ENCODE measurements at regions not wholly inside any gene's neighbourhood (a gene's known extent, or its start where the extent isn't known, plus 50 kb on each side); places are given as distances from the start of the nearest gene placed in this dataset.
"Not testable (repeated sequence)": the region's sequence is repeated elsewhere in the genome, so short reads cannot be mapped to it uniquely, and the experiment has no call there.

- ATAC-seq (no peak), DNase-seq (no peak)
- Histone ChIP-seq H3K4me1 (ENCODE audit: control insufficient read depth, insufficient read depth, low read length) (no peaks in the 10 kb centered on the region), H3K27ac (ENCODE audit: low read length) (no peak overlapping the region), H3K27me3 (ENCODE audit: control insufficient read depth, insufficient read depth) (no peaks in the 10 kb centered on the region), H3K9me3 (ENCODE audit: control insufficient read depth, low read length) (no peaks in the 10 kb centered on the region), H3K4me3 (ENCODE audit: low read length) (no peak overlapping the region)
- intact Hi-C loops (cut with DNase I), result no loop called here
- 69% methylated on average over 4 of the region's 4 CpGs for WGBS
These were observed 73.1 kb upstream of the GAS1 start for GRCh38 chr9:87020169-87020950.

- no peak overlapping the region for H3K4me3 ChIP-seq (ENCODE audit: low read length)
- 64% methylated on average over 1 of the region's 1 CpG for WGBS
- intact Hi-C loops (cut with DNase I), result no loop called here
- no peaks in the 10 kb centered on the region for H3K27me3 ChIP-seq (ENCODE audit: control insufficient read depth, insufficient read depth)
- H3K27ac ChIP-seq (ENCODE audit: low read length), result no peak overlapping the region
- no peaks in the 10 kb centered on the region for H3K4me1 ChIP-seq (ENCODE audit: control insufficient read depth, insufficient read depth, low read length)
- no peaks in the 10 kb centered on the region for H3K9me3 ChIP-seq (ENCODE audit: control insufficient read depth, low read length)
- no peak for DNase-seq
- no peak for ATAC-seq
These were observed 74.9 kb upstream of the GAS1 start for GRCh38 chr9:87022178-87022577.

DNA sequence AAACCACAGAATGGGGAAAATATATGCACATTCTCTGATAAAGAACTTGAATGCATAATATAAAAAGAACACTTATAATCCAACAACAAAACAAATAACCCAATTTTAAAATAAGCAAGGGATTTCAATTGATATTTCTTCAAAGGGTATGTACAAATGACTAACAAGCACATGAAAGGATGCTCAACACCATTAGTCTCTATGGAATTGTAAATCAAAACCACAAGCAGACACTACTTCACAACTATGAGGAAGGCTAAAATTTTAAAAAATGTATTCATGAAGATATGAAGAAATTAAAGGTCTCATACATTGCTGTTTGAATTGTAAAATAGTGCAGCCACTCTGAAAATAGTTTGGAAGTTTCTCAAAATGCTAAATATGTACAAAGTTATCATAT is 78.9 kb upstream of the GAS1 start:
- Histone ChIP-seq H3K4me1 (ENCODE audit: control insufficient read depth, insufficient read depth, low read length) (no peaks in the 10 kb centered on the region), H3K9me3 (ENCODE audit: control insufficient read depth, low read length) (no peaks in the 10 kb centered on the region), H3K4me3 (ENCODE audit: low read length) (no peak overlapping the region), H3K27ac (ENCODE audit: low read length) (no peak overlapping the region), H3K27me3 (ENCODE audit: control insufficient read depth, insufficient read depth) (no peaks in the 10 kb centered on the region)
- ATAC-seq, result no peak
- intact Hi-C loops (cut with DNase I), result no loop called here
- no peak for DNase-seq

DNA sequence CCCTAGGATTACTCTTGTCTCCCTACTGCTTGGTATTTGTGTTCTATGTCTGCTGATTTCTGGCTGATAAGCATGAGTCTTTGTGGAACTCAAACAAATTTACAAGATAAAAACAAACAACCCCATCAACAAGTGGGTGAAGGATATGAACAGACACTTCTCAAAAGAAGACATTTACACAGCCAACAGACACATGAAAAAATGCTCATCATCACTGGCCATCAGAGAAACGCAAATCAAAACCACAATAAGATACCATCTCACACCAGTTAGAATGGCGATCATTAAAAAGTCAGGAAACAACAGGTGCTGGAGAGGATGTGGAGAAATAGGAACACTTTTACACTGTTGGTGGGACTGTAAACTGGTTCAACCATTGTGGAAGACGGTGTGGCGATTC is 81.5 kb upstream of the GAS1 start:
- ATAC-seq; H3K4me3 ChIP-seq (ENCODE audit: low read length); H3K27ac ChIP-seq (ENCODE audit: low read length); intact Hi-C loops (cut with DNase I); H3K27me3 ChIP-seq (ENCODE audit: control insufficient read depth, insufficient read depth); H3K9me3 ChIP-seq (ENCODE audit: control insufficient read depth, low read length); H3K4me1 ChIP-seq (ENCODE audit: control insufficient read depth, insufficient read depth, low read length); DNase-seq: not testable (repeated sequence)
- 91% methylated on average over 3 of the region's 4 CpGs for WGBS

DNA sequence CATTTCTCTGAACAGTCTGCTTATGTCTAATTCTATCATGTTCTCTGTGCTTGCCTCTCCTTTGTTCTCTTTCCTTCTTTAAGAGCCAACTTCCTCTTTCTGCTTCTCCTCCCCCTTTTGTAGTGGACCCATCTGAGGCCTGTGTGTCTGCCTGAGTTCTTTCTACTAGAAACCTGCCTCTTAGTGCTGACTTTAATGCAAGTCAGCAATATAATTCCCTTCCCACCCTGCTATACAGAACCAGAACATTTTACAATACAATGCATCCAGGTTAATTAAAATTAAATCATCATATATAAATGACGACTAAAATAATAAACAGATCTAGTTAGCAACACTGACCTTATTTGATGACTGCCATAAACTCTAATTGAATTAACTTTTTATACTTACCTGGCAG is 82.6 kb upstream of the GAS1 start:
- no peak for DNase-seq
- H3K27ac ChIP-seq (ENCODE audit: low read length), result no peak overlapping the region

GRCh38 chr9:87034841-87035240 is 87.5 kb upstream of the GAS1 start:
- Histone ChIP-seq H3K27me3 (ENCODE audit: control insufficient read depth, insufficient read depth) (no peaks in the 10 kb centered on the region), H3K4me1 (ENCODE audit: control insufficient read depth, insufficient read depth, low read length) (peaks cover 2% of the 10 kb centered on the region), H3K4me3 (ENCODE audit: low read length) (no peak overlapping the region), H3K27ac (ENCODE audit: low read length) (no peak overlapping the region), H3K9me3 (ENCODE audit: control insufficient read depth, low read length) (no peaks in the 10 kb centered on the region)
- 76% methylated on average over 8 of the region's 8 CpGs for WGBS
- ATAC-seq (no peak), DNase-seq (no peak)
- intact Hi-C loops (cut with DNase I), result no loop called here

More for the DNA sequence above, 82.6 kb upstream of the GAS1 start:
- H3K9me3 ChIP-seq (ENCODE audit: control insufficient read depth, low read length), result no peaks in the 10 kb centered on the region
- intact Hi-C loops (cut with DNase I), result no loop called here
- no peaks in the 10 kb centered on the region for H3K27me3 ChIP-seq (ENCODE audit: control insufficient read depth, insufficient read depth)
- no peak for ATAC-seq
- WGBS, result 87% methylated on average over 1 of the region's 1 CpG
- H3K4me3 ChIP-seq (ENCODE audit: low read length), result no peak overlapping the region
- H3K4me1 ChIP-seq (ENCODE audit: control insufficient read depth, insufficient read depth, low read length), result peaks cover 2% of the 10 kb centered on the region

DNA sequence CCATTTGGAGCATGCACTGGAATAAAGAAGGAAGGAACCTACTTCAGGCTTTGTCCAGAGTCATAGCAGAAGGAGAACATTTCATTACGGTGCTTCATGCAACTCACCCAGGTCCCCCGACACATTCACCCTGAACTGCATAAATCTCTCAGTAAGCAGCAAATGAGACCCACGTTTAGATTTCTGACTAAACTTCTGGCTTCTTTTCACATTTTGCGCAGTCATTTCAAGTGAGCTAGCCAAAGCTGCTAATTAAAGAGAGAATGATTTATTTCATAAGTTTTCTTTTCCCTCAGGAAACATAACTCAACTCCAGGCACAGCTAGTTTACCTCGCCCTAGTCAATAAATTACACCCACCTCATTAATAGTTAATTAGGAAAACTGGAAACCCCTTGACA is 88.6 kb upstream of the GAS1 start:
- H3K4me1 ChIP-seq (ENCODE audit: control insufficient read depth, insufficient read depth, low read length), result peaks cover 2% of the 10 kb centered on the region
- intact Hi-C loops (cut with DNase I), result no loop called here

DNA sequence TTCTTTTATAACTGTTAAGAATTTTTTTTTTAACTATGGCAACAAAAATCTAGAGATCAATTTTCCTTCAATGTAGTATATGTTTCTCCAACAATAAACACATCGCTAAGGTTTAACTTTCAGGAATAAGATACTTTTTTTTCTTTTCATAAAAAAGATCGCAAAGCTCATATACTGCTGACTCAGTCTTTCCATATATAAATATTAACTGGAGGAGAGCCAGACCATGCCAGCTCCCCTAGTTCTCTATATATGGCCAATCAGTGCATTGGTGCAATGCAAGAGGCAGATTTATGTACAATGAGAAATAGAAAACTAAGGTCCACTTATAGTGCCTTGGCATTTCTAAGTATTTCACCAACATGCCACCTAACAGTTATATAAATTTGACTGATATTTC is 89.2 kb upstream of the GAS1 start:
- Histone ChIP-seq H3K4me3 (ENCODE audit: low read length) (no peak overlapping the region), H3K9me3 (ENCODE audit: control insufficient read depth, low read length) (no peaks in the 10 kb centered on the region), H3K27me3 (ENCODE audit: control insufficient read depth, insufficient read depth) (no peaks in the 10 kb centered on the region), H3K27ac (ENCODE audit: low read length) (no peak overlapping the region), H3K4me1 (ENCODE audit: control insufficient read depth, insufficient read depth, low read length) (peaks cover 2% of the 10 kb centered on the region)
- DNase-seq (no peak), ATAC-seq (no peak)
- intact Hi-C loops (cut with DNase I), result no loop called here
- WGBS, result 90% methylated on average over 2 of the region's 2 CpGs

More for the DNA sequence above, 88.6 kb upstream of the GAS1 start:
- WGBS, result 61% methylated on average over 5 of the region's 5 CpGs
- Histone ChIP-seq H3K4me3 (ENCODE audit: low read length) (no peak overlapping the region), H3K9me3 (ENCODE audit: control insufficient read depth, low read length) (no peaks in the 10 kb centered on the region), H3K27me3 (ENCODE audit: control insufficient read depth, insufficient read depth) (no peaks in the 10 kb centered on the region), H3K27ac (ENCODE audit: low read length) (no peak overlapping the region)
- ATAC-seq (no peak), DNase-seq (no peak)

DNA sequence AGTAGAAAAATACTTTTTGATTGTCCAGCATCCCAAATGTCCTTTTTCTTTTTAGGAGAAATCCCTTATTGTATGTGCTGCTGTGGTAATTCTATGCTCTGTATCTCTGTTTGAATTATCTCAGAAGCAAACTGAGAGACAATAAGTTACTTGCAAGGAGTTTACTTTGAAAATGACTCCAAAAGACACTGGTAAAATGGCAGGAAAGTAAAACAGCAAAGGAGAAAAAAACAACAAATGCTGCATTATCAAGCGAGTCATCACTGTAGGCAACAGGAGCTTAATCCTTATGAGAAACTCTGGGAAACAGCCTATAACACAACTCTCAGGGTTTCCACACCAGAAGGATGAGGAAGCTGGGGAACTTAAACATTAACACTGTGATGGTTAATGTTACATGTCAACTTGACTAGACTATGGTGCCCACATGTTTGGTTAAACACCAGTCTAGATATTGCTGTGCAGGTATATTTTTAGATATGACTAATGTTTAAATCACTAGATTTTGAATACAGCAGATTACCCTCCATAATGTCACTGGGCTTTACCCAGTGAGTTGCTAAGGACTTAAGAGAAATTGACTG is 92.6 kb upstream of the GAS1 start:
- 98% methylated on average over 1 of the region's 1 CpG for WGBS
- ATAC-seq, result no peak
- DNase-seq, result no peak
- intact Hi-C loops (cut with DNase I), result no loop called here
- Histone ChIP-seq H3K27me3 (ENCODE audit: control insufficient read depth, insufficient read depth) (no peaks in the 10 kb centered on the region), H3K9me3 (ENCODE audit: control insufficient read depth, low read length) (no peaks in the 10 kb centered on the region), H3K4me1 (ENCODE audit: control insufficient read depth, insufficient read depth, low read length) (no peaks in the 10 kb centered on the region), H3K4me3 (ENCODE audit: low read length) (no peak overlapping the region), H3K27ac (ENCODE audit: low read length) (no peak overlapping the region)

GRCh38 chr9:87040410-87041009 is 93.2 kb upstream of the GAS1 start:
- no peak overlapping the region for H3K4me3 ChIP-seq (ENCODE audit: low read length)
- H3K27ac ChIP-seq (ENCODE audit: low read length), result no peak overlapping the region
- intact Hi-C loops (cut with DNase I), result no loop called here
- WGBS, result 94% methylated on average over 2 of the region's 2 CpGs
- no peaks in the 10 kb centered on the region for H3K27me3 ChIP-seq (ENCODE audit: control insufficient read depth, insufficient read depth)
- no peaks in the 10 kb centered on the region for H3K9me3 ChIP-seq (ENCODE audit: control insufficient read depth, low read length)
- H3K4me1 ChIP-seq (ENCODE audit: control insufficient read depth, insufficient read depth, low read length), result no peaks in the 10 kb centered on the region
- ATAC-seq, result no peak
- DNase-seq, result no peak

GRCh38 chr9:87041553-87042235 is 94.4 kb upstream of the GAS1 start:
- H3K27ac ChIP-seq (ENCODE audit: low read length); H3K27me3 ChIP-seq (ENCODE audit: control insufficient read depth, insufficient read depth); intact Hi-C loops (cut with DNase I); ATAC-seq; H3K9me3 ChIP-seq (ENCODE audit: control insufficient read depth, low read length); DNase-seq; H3K4me3 ChIP-seq (ENCODE audit: low read length); H3K4me1 ChIP-seq (ENCODE audit: control insufficient read depth, insufficient read depth, low read length): not testable (repeated sequence)
- WGBS, result 92% methylated on average over 29 of the region's 29 CpGs

Data from right cardiac atrium (tissue), 5 donors.